HG03025 (cell line): ENCODE measurements at regions not wholly inside any gene's neighbourhood (a gene's known extent, or its start where the extent isn't known, plus 50 kb on each side); places are given as distances from the start of the nearest gene placed in this dataset.
"Not testable (repeated sequence)": the region's sequence is repeated elsewhere in the genome, so short reads cannot be mapped to it uniquely, and the experiment has no call there.

ENCODE experiments used
- ATAC-seq: cut with Tn5 transposase; IDR thresholded peaks from one replicate; pipeline ENCODE4 v1.9.1; 2021; ENCODE audit warnings: mild to moderate bottlenecking, moderate library complexity; ENCODE audit not compliant: unreplicated experiment, low FRiP score

GRCh38 chr6:94270091-94270948, 851.0 kb upstream of the EPHA7 start:
- ATAC-seq: no peak

- ATAC-seq: no peak
Observed at GRCh38 chr6:94269256-94269655, 849.9 kb upstream of the EPHA7 start.

GRCh38 chr6:94260765-94261164, 841.4 kb upstream of the EPHA7 start:
- no peak for ATAC-seq

DNA sequence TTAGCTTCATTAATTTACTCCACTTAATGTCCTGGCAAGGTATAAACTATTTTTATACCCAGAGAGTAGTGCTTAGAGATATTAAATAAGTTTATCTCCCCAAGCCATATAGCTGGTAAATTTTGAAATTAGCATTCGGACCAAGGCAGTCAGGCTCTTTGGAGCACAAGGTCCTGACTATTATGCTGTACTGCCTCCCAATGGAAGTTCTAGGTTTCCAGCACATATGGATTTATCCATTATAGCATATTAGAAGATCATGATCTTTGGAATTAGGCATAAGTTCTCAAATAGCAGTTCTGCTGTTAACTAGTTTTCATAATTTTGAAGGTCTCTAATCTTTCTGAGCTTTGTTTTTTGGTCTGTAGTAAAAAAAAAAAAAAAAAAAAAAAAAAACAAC, 835.3 kb upstream of the EPHA7 start:
- no peak for ATAC-seq

GRCh38 chr6:94251878-94252277, 832.5 kb upstream of the EPHA7 start:
- ATAC-seq: no peak

DNA sequence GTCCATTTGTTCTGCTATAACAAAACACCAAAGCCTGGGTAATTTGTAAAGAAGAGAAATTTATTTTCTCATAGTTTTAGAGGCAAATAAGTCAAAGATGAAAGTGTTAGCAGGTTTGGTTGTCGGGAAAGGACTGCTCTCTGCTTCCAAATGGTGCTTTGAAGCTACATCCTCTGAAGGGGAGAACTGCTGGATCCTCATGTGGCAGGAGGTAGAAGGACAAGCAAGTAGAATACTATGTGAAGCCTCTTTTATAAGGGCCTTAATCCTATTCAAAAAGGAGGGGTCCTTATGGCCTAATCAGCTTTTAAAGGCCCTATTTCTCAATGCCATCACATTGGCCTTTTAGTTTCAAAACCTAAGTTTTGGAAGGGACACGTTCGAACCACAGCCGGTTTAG, 826.0 kb upstream of the EPHA7 start:
- no peak for ATAC-seq

GRCh38 chr6:94238868-94239267, 819.5 kb upstream of the EPHA7 start:
- no peak for ATAC-seq

DNA sequence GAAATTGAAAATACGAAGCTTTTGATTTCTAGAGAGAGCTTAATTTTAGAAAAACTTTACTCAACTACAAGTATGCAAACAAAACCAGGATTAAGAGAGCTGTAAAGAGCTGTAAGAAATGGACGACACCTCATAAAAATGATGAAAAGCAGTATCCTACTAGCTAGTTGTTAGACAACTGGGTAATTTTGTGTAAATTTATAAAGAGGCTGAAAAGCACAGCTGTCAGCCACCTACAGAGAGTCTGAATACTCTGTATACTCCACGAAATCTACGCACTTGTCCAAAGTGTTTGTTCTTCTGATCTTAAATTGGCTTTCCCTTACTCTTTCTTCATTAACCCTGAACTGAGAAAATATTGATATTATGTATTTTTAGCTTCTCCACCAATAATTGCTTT, 808.4 kb upstream of the EPHA7 start:
- no peak for ATAC-seq

DNA sequence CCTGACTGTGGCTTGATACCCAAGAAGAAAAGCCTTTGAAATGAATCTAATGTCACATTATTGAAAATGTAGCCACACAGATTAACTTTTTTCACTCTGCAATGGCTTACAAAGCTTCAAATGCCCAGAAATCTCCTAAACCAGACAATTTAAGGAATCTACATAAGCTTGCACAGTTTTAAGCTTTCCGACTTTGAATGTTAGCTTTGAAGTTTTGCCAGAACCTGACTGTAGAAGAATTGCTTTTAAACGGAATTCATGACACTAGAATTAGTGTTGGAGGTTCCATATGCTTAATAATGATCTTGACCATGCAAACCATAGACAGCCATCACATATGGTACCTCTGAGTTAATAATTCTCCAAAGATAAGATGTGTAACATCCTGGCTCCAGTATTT, 798.5 kb upstream of the EPHA7 start:
- no peak for ATAC-seq

GRCh38 chr6:94215552-94215951, 796.2 kb upstream of the EPHA7 start:
- no peak for ATAC-seq

DNA sequence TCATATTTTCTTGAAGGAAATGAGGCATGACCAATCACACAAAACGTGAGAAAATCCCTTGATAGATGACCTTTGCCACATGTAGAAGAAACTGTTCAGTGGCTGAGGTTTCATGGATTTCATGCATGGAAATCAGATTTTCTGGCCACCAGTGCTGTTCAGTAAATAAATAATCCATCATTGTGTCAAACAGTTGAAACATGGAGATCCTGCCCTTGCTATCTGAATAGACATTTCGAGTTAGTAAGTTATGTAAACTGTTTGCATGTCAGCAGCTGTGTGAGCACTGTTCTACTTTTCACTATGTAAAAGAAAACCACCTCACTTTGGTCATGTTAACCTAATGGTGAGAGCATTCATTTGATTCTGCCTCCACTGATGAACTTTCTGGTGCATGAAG, 793.9 kb upstream of the EPHA7 start:
- ATAC-seq: no peak

DNA sequence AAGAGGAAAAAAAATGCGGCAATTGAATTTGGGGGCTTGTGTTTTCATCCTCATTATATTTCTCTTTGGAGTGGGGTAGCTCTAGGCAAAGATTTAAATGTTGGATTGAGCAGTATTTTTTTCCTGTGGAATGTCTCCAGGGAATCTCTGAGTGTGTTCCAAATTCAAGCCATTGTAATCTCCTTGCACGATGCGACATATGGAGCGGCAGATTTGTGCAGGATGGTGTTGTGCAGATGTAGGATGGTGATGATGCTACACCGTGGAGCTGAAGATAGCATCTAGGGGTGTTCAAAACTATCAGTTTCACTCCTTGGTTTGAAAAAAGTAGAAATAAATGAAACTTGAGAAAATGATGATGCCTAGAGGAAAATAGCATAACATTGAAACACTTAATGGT, 777.5 kb upstream of the EPHA7 start:
- ATAC-seq: no peak

DNA sequence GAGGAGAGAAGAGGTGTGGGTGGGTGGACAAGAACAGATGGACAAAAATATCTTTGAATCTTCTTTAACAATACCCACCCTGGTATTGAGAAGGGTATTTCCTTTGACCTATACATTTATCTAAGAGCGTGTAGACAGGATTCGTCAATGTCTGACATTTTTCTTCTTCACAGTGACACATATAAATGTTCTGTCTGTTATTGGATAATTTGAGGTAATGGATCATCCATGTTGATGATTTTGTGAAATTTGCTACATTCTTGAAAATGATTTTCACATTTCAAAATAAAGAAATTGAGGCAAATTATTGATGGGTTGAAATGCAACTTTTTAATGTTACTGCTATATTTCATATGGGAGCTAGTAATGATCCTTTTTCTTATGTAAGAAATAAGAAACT, 770.7 kb upstream of the EPHA7 start:
- no peak for ATAC-seq

- no peak for ATAC-seq
Observed at GRCh38 chr6:94184666-94185464, 765.5 kb upstream of the EPHA7 start.

DNA sequence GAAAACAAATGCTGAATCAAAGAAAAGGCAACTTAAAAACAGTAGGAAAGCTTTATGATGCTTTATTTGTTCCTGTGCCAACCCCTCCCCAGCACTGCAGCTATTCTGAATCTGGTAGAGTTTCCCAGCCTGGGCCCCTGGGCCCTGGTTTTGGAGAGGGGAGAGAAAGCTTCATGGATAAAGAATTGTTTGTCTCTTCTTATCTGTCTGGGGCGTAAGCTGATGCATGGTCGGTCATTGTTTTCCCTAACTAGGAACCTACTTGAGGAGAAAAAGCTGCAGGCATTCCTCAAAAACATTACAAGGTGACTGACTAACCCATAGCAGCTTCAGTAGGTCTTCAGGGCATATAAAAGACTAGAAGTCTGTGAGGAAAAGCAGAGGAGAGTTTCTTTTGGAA, 758.1 kb upstream of the EPHA7 start:
- ATAC-seq: no peak

DNA sequence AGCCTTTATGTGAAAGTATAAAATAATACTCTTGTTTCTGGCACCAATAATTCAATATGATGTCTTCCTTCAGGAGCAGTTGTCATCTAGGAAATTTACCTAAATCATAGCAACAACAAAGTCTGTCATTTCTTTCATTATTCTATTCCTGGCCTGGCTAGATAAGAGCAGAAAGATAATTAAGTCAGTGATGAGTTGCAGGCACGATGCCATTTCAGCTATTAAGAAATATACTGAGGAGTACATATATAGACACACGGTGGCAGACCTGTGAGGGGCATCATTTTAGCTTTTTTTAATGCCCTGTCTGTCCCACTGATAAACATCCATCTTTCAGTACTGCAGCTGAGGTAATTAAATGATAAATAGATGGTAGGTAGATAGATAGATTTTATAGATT, 756.1 kb upstream of the EPHA7 start:
- no peak for ATAC-seq

- ATAC-seq: no peak
Observed at GRCh38 chr6:94163877-94164276, 744.5 kb upstream of the EPHA7 start.

- ATAC-seq: no peak
Observed at GRCh38 chr6:94150886-94151285, 731.5 kb upstream of the EPHA7 start.

DNA sequence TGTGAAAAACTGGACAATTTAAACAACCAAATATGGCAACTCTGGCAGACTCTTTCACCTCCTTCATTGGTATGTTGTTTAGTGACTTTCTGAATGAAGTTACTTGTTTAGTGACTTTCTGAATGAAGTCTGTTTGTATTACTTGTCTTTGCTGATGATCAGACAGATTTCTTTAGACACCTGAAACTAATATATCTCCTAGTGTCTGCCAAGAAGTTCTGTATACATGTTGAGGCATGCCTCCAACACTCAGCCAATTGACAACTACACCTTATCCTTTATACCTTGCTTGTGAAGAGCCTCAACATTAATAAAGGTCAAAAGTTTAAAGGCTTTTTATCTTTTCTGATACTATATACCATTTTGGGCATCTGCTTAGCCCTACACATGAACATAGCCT, 725.4 kb upstream of the EPHA7 start:
- no peak for ATAC-seq

- not testable (repeated sequence) for ATAC-seq
Observed at GRCh38 chr6:94137178-94137577, 717.8 kb upstream of the EPHA7 start.

DNA sequence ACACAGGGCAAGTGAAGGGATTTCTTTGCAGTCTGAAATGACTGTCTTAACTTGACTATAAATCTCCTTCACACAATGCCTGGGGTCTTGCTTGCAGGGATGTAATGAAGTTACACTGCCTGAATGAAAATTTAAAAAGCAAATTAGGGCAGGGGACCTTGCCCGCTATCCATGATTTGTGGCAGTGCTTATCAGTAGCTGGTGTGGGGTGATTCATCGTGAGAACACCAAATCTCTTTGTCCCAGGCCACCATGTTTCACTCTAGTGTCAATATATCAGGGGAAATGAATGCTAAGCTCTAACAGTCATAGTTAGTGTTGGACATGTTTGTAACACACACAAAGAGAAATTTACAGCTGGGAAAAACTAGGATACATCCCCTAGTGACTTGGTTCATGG, 713.7 kb upstream of the EPHA7 start:
- no peak for ATAC-seq

DNA sequence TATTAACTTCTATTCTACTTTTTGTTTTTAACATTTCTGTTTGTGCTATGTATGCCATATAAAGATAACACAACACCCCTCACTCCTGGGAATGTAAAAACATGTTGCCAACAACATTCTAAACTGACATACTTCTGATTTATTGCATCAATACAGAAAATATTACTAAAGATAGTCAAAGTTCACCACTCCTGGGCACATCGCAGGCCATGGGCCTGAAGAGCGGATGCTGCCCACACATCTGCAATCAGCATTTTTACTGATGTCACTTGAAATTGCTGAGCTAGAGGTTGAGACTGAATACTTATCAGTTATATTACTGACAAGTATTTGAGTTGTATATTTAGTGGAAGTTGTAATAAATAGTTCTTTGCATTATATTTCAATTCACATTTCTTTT, 711.9 kb upstream of the EPHA7 start:
- no peak for ATAC-seq
